WTC11 (cell line): ENCODE measurements at regions not wholly inside any gene's neighbourhood (a gene's known extent, or its start where the extent isn't known, plus 50 kb on each side); places are given as distances from the start of the nearest gene placed in this dataset.

ENCODE experiments used
- ATAC-seq: fragments of 200-7000 bp; cut with Tn5 transposase; 2 replicates; pipeline ENCODE4 v1.10.0; 2021; ENCODE audit warnings: mild to moderate bottlenecking, moderate library complexity
- CTCF ChIA-PET: fragments of 300-600 bp; sonication (Branson Sonifier 250); formaldehyde crosslinking; loops from one replicate; lab custom pipeline; 2021; ENCODE audit warnings: antibody characterized with exemption; lab: Charles Lee
- POLR2A ChIA-PET: fragments of 350-600 bp; sonication (Branson Sonifier 250); formaldehyde crosslinking; loops from one replicate; lab custom pipeline; 2021; ENCODE audit warnings: antibody characterized with exemption; lab: Charles Lee
- DNase-seq: peaks from one replicate; pipeline ENCODE4 v3.0.0; 2021; ENCODE audit warnings: low spot score
- H3K27ac Mint-ChIP-seq: 2 replicates; pipeline ENCODE4 v1.8.0; 2021; ENCODE audit warnings: mixed read lengths
- H3K27me3 Mint-ChIP-seq: 2 replicates; pipeline ENCODE4 v1.8.0; 2021; ENCODE audit warnings: low read depth, mild to moderate bottlenecking, moderate library complexity, mixed read lengths
- H3K36me3 Mint-ChIP-seq: 2 replicates; pipeline ENCODE4 v1.8.0; 2021; ENCODE audit warnings: mixed read lengths
- H3K4me1 Mint-ChIP-seq: 2 replicates; pipeline ENCODE4 v1.8.0; 2022; ENCODE audit warnings: mixed read lengths
- H3K4me3 Mint-ChIP-seq: 2 replicates; pipeline ENCODE4 v1.8.0; 2021; ENCODE audit warnings: mild to moderate bottlenecking, moderate library complexity, mixed read lengths
- H3K9me3 Mint-ChIP-seq: 2 replicates; pipeline ENCODE4 v1.8.0; 2021; ENCODE audit warnings: mixed read lengths
- ATF1 ChIP-seq: sonication (generic); formaldehyde crosslinking; IDR thresholded peaks from 2 replicates; pipeline ENCODE4 v1.8.1; 2023; ENCODE audit warnings: mild to moderate bottlenecking, moderate library complexity, missing genetic modification reagents
- CBFB ChIP-seq: sonication (generic); formaldehyde crosslinking; IDR thresholded peaks from 2 replicates; pipeline ENCODE4 v1.8.1; 2022; ENCODE audit warnings: mild to moderate bottlenecking, low read depth, missing genetic modification reagents
- CREB1 ChIP-seq: sonication (generic); formaldehyde crosslinking; IDR thresholded peaks from 2 replicates; pipeline ENCODE4 v1.8.0; 2023; ENCODE audit warnings: mild to moderate bottlenecking, missing genetic modification reagents
- ETV6 ChIP-seq: sonication (generic); formaldehyde crosslinking; IDR thresholded peaks from 2 replicates; pipeline ENCODE4 v1.8.1; 2022; ENCODE audit warnings: mild to moderate bottlenecking, missing genetic modification reagents
- FOXJ3 ChIP-seq: sonication (generic); formaldehyde crosslinking; IDR thresholded peaks from 2 replicates; pipeline ENCODE4 v1.9.0; 2021; ENCODE audit warnings: missing genetic modification reagents, mild to moderate bottlenecking, borderline replicate concordance
- IRF2 ChIP-seq: sonication (generic); formaldehyde crosslinking; IDR thresholded peaks from 2 replicates; pipeline ENCODE4 v1.8.0; 2022; ENCODE audit warnings: low read depth, missing genetic modification reagents, borderline replicate concordance
- JAZF1 ChIP-seq: fragments of 250-450 bp; sonication (Bioruptor Pico); IDR thresholded peaks from 2 replicates; pipeline ENCODE4 v1.9.0; 2021; ENCODE audit warnings: moderate library complexity, mild to moderate bottlenecking, inconsistent platforms
- MLX ChIP-seq: sonication (generic); formaldehyde crosslinking; IDR thresholded peaks from 2 replicates; pipeline ENCODE4 v1.8.1; 2023; ENCODE audit warnings: mild to moderate bottlenecking, missing genetic modification reagents, moderate library complexity
- NFATC4 ChIP-seq: fragments of 250-450 bp; sonication (Bioruptor Pico); IDR thresholded peaks from 2 replicates; pipeline ENCODE4 v1.9.0; 2021; ENCODE audit warnings: mild to moderate bottlenecking
- NR2C2 ChIP-seq: sonication (generic); formaldehyde crosslinking; IDR thresholded peaks from 2 replicates; pipeline ENCODE4 v1.8.0; 2022; ENCODE audit warnings: mild to moderate bottlenecking, missing genetic modification reagents
- PREB ChIP-seq: sonication (generic); formaldehyde crosslinking; IDR thresholded peaks from 2 replicates; pipeline ENCODE4 v1.8.1; 2022; ENCODE audit warnings: mild to moderate bottlenecking, missing genetic modification reagents, moderate library complexity, borderline replicate concordance
- PRRX2 ChIP-seq: fragments of 250-450 bp; sonication (Bioruptor Pico); IDR thresholded peaks from 2 replicates; pipeline ENCODE4 v1.8.0; 2021; ENCODE audit warnings: mild to moderate bottlenecking
- SP1 ChIP-seq: sonication (generic); formaldehyde crosslinking; conservative IDR thresholded peaks from 2 replicates; pipeline ENCODE4 v1.8.1; 2022; ENCODE audit warnings: missing genetic modification reagents
- ZNF219 ChIP-seq: sonication (generic); formaldehyde crosslinking; IDR thresholded peaks from 2 replicates; pipeline ENCODE4 v1.8.0; 2023; ENCODE audit warnings: missing genetic modification reagents, mild to moderate bottlenecking, borderline replicate concordance
- ZNF425 ChIP-seq: fragments of 250-450 bp; sonication (Bioruptor Pico); conservative IDR thresholded peaks from 2 replicates; pipeline ENCODE4 v1.9.0; 2021; ENCODE audit warnings: mild to moderate bottlenecking
- ZNF512 ChIP-seq: sonication (generic); formaldehyde crosslinking; IDR thresholded peaks from 2 replicates; pipeline ENCODE4 v1.8.1; 2022; ENCODE audit warnings: missing genetic modification reagents, borderline replicate concordance
- TF ChIP-seq, protein P1 (sequence below): sonication (generic); formaldehyde crosslinking; IDR thresholded peaks from 2 replicates; pipeline ENCODE4 v1.8.0; 2022; ENCODE audit warnings: mild to moderate bottlenecking, missing genetic modification reagents
- TF ChIP-seq, protein P2 (sequence below): fragments of 250-450 bp; sonication (Bioruptor Pico); IDR thresholded peaks from 2 replicates; pipeline ENCODE4 v2.1.2; 2022; ENCODE audit warnings: mild to moderate bottlenecking, moderate library complexity

DNA sequence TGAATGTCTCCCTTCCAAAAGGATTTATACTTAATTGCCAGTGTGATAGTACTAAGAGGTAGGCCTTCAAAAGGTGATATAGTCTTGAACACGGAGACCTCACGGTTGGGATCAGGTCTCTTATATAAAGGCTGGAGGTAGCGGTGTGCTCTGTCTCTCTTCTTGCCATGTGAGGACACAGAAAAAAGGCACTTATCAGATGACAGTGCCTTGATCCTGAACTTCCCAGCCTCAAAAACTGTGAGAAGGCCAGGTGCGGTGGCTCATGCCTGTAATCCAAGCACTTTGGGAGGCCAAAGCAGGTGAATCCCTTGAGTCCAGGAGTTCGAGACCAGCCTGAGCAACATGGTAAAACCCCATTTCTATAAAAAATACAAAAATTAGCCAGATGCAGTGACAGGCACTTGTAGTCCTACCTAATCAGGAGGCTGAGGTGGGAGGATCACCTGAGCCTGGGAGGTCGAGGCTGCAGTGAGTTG, 108.9 kb upstream of the TOP3B start:
- no peak for DNase-seq
- no peaks in the 10 kb centered on the region for H3K9me3 Mint-ChIP-seq
- CTCF ChIA-PET, result interaction anchor here (1.0 kb wide), 1 partner anchor 61 kb away, joined by 5 read pairs; no protein-coding TSS in a partner anchor
- ATAC-seq, result no peak
- no peak overlapping the region for H3K4me3 Mint-ChIP-seq
- POLR2A ChIA-PET, result no interaction called here
- H3K36me3 Mint-ChIP-seq, result no peaks in the 10 kb centered on the region
- H3K27ac Mint-ChIP-seq, result no peak overlapping the region
- TF ChIP-seq ZNF512 (CRISPR knock-in tag) (no peak), PREB (CRISPR knock-in tag) (no peak), ETV6 (CRISPR knock-in tag) (no peak), IRF2 (no peak), NFATC4 (CRISPR knock-in tag) (no peak), JAZF1 (CRISPR knock-in tag) (no peak), PRRX2 (CRISPR knock-in tag) (no peak), CREB1 (no peak), NR2C2 (CRISPR knock-in tag) (no peak)
- TF ChIP-seq, protein P1, sequence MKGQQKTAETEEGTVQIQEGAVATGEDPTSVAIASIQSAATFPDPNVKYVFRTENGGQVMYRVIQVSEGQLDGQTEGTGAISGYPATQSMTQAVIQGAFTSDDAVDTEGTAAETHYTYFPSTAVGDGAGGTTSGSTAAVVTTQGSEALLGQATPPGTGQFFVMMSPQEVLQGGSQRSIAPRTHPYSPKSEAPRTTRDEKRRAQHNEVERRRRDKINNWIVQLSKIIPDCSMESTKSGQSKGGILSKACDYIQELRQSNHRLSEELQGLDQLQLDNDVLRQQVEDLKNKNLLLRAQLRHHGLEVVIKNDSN (CRISPR knock-in tag), result no peak
- peaks cover 100% of the 10 kb centered on the region for H3K27me3 Mint-ChIP-seq
- H3K4me1 Mint-ChIP-seq, result no peaks in the 10 kb centered on the region

GRCh38 chr22:22090650-22091399, 108.2 kb upstream of the TOP3B start:
- Mint-ChIP-seq H3K27ac (no peak overlapping the region), H3K27me3 (peaks cover 100% of the 10 kb centered on the region), H3K4me1 (no peaks in the 10 kb centered on the region), H3K9me3 (no peaks in the 10 kb centered on the region), H3K36me3 (no peaks in the 10 kb centered on the region), H3K4me3 (no peak overlapping the region)
- TF ChIP-seq SP1 (no peak), CBFB (no peak), ZNF425 (CRISPR knock-in tag) (no peak), FOXJ3 (no peak)
- no peak for DNase-seq
- no peak for ATAC-seq
- CTCF ChIA-PET, result interaction anchor here (0.7 to 1.0 kb wide), 2 partner anchors 12 to 60 kb away, joined by 3 to 5 read pairs; no protein-coding TSS in a partner anchor
- POLR2A ChIA-PET, result no interaction called here

DNA sequence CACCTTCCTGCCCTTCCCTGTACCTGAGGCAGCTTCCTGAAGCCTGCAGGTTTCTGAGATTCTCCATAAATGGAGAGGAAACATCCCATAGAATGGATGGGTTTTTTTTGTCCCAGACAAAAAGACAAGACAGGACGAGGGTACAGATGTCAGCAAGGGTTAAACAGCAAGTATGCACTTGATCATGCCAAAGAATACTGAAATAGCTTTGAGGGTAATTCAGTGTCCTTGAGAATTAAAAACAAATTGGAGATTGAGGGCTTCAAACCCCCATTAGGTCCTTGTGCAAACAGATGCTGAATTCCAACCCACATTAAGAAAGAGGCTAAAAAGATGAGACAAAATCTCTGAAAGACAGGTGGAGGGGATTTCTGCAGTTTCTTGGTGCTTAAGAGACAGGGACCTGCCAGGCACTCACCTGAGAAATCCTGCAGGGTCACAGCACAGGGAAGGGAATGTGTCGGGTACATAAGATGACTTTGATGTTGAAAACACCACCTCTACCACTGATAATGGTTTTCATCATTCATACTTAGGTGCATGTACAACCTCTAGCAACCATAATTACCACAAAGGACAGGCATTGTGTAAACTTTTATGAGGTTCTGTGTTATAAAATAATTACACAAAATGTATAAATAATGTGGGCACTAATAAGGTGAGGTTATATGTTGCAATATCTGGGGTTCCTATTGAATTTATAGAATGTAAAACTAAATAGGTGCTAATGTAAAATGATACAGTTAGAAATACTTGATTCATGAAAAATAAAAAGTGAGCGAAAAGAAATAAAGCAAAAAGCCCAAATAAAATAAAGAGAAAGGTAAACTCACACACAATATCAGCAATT, 107.1 kb upstream of the TOP3B start:
- no peak overlapping the region for H3K27ac Mint-ChIP-seq
- CTCF ChIA-PET, result interaction anchor here (0.7 to 1.7 kb wide), 3 partner anchors 13 to 29 kb away, joined by 3 to 8 read pairs (median 4); no protein-coding TSS in a partner anchor

More for the DNA sequence above, 107.1 kb upstream of the TOP3B start:
- POLR2A ChIA-PET, result no interaction called here
- Mint-ChIP-seq H3K36me3 (no peaks in the 10 kb centered on the region), H3K27me3 (peaks cover 100% of the 10 kb centered on the region), H3K4me1 (no peaks in the 10 kb centered on the region), H3K4me3 (no peak overlapping the region), H3K9me3 (no peaks in the 10 kb centered on the region)
- ATAC-seq, result no peak
- no peak for TF ChIP-seq ZNF219 (CRISPR knock-in tag)
- no peak for TF ChIP-seq MLX (CRISPR knock-in tag)
- no peak for TF ChIP-seq ZNF512 (CRISPR knock-in tag)
- TF ChIP-seq ATF1 (CRISPR knock-in tag), result no peak
- TF ChIP-seq, protein P2, sequence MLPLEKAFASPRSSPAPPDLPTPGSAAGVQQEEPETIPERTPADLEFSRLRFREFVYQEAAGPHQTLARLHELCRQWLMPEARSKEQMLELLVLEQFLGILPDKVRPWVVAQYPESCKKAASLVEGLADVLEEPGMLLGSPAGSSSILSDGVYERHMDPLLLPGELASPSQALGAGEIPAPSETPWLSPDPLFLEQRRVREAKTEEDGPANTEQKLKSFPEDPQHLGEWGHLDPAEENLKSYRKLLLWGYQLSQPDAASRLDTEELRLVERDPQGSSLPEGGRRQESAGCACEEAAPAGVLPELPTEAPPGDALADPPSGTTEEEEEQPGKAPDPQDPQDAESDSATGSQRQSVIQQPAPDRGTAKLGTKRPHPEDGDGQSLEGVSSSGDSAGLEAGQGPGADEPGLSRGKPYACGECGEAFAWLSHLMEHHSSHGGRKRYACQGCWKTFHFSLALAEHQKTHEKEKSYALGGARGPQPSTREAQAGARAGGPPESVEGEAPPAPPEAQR (CRISPR knock-in tag), result no peak
- DNase-seq, result no peak
